Osteoblast (primary cell): ENCODE measurements at regions not wholly inside any gene's neighbourhood (a gene's known extent, or its start where the extent isn't known, plus 50 kb on each side); places are given as distances from the start of the nearest gene placed in this dataset.
"Not testable (repeated sequence)": the region's sequence is repeated elsewhere in the genome, so short reads cannot be mapped to it uniquely, and the experiment has no call there.

Source experiments
- DNase-seq: peaks from one replicate; pipeline ENCODE4 v3.0.0; 2011; ENCODE audit warnings: low spot score, mixed read lengths; ENCODE audit not compliant: insufficient read length; ENCODE audit errors: missing footprints
- H2AFZ ChIP-seq: 2 replicates; pipeline ENCODE4 v1.6.0; 2011; ENCODE audit warnings: mild to moderate bottlenecking, low read length
- H3K27ac ChIP-seq: 2 replicates; pipeline ENCODE4 v1.5.1; 2011; ENCODE audit warnings: mild to moderate bottlenecking, low read depth, low read length, moderate library complexity
- H3K27me3 ChIP-seq: 2 replicates; pipeline ENCODE4 v1.6.0; 2012; ENCODE audit warnings: mild to moderate bottlenecking, control low read depth, inconsistent platforms, low read length, moderate library complexity; ENCODE audit not compliant: insufficient read depth
- H3K36me3 ChIP-seq: 2 replicates; pipeline ENCODE4 v1.5.1; 2011; ENCODE audit warnings: mild to moderate bottlenecking, low read length, control low read depth, moderate library complexity; ENCODE audit not compliant: insufficient read depth
- H3K4me1 ChIP-seq: 2 replicates; pipeline ENCODE4 v1.5.1; 2011; ENCODE audit warnings: mild to moderate bottlenecking, low read length, control low read depth, moderate library complexity; ENCODE audit not compliant: insufficient read depth
- H3K4me2 ChIP-seq: 2 replicates; pipeline ENCODE4 v1.6.0; 2011; ENCODE audit warnings: mild to moderate bottlenecking, low read length; ENCODE audit not compliant: insufficient read depth
- H3K4me3 ChIP-seq: fragments of 200-600 bp; sonication (generic); 3 replicates; pipeline ENCODE4 v1.5.1; 2012; ENCODE audit warnings: mild to moderate bottlenecking, low read length, inconsistent platforms; ENCODE audit not compliant: insufficient read depth
- H3K79me2 ChIP-seq: 2 replicates; pipeline ENCODE4 v1.6.0; 2012; ENCODE audit warnings: mild to moderate bottlenecking, low read length, control low read depth, inconsistent platforms; ENCODE audit not compliant: insufficient read depth
- H3K9me3 ChIP-seq: 2 replicates; pipeline ENCODE4 v1.5.1; 2011; ENCODE audit warnings: low read depth, low read length, control low read depth
- H4K20me1 ChIP-seq: 2 replicates; pipeline ENCODE4 v1.6.0; 2012; ENCODE audit warnings: mild to moderate bottlenecking, low read length, control low read depth; ENCODE audit not compliant: insufficient read depth
- CTCF ChIP-seq: IDR thresholded peaks from 2 replicates; pipeline ENCODE4 v1.5.1; 2011; ENCODE audit warnings: mild to moderate bottlenecking, low read depth, low read length, moderate library complexity; ENCODE audit errors: extremely low read depth

- no peak overlapping the region for H3K4me3 ChIP-seq
- no peak for DNase-seq
- no peaks in the 10 kb centered on the region for H3K27me3 ChIP-seq
- H3K4me1 ChIP-seq: no peaks in the 10 kb centered on the region
- H3K9me3 ChIP-seq: no peaks in the 10 kb centered on the region
- no peaks in the 10 kb centered on the region for H4K20me1 ChIP-seq
- no peak overlapping the region for H2AFZ ChIP-seq
- H3K27ac ChIP-seq: no peak overlapping the region
- TF ChIP-seq CTCF: no peak
- H3K4me2 ChIP-seq: no peak overlapping the region
- H3K79me2 ChIP-seq: no peaks in the 10 kb centered on the region
- no peaks in the 10 kb centered on the region for H3K36me3 ChIP-seq
Observed at GRCh38 chr4:58313444-58313843, 1203.3 kb upstream of the IGFBP7 start.

- no peaks in the 10 kb centered on the region for H3K4me1 ChIP-seq
- no peaks in the 10 kb centered on the region for H3K9me3 ChIP-seq
- no peak for TF ChIP-seq CTCF
- H3K27me3 ChIP-seq: no peaks in the 10 kb centered on the region
- H2AFZ ChIP-seq: no peak overlapping the region
- H3K79me2 ChIP-seq: no peaks in the 10 kb centered on the region
- no peak overlapping the region for H3K4me2 ChIP-seq
- DNase-seq: no peak
- H3K27ac ChIP-seq: no peak overlapping the region
- no peak overlapping the region for H3K4me3 ChIP-seq
- H3K36me3 ChIP-seq: no peaks in the 10 kb centered on the region
- no peaks in the 10 kb centered on the region for H4K20me1 ChIP-seq
Observed at GRCh38 chr4:58303456-58303855, 1193.3 kb upstream of the IGFBP7 start.

GRCh38 chr4:58301376-58301999 lies 1191.3 kb upstream of the IGFBP7 start:
- TF ChIP-seq CTCF: no peak
- H3K27ac ChIP-seq: no peak overlapping the region
- no peaks in the 10 kb centered on the region for H3K27me3 ChIP-seq
- H3K79me2 ChIP-seq: no peaks in the 10 kb centered on the region
- no peak overlapping the region for H3K4me2 ChIP-seq
- no peak overlapping the region for H3K4me3 ChIP-seq
- H3K36me3 ChIP-seq: no peaks in the 10 kb centered on the region
- no peaks in the 10 kb centered on the region for H3K9me3 ChIP-seq
- no peak overlapping the region for H2AFZ ChIP-seq
- no peaks in the 10 kb centered on the region for H4K20me1 ChIP-seq
- no peaks in the 10 kb centered on the region for H3K4me1 ChIP-seq
- DNase-seq: no peak

DNA sequence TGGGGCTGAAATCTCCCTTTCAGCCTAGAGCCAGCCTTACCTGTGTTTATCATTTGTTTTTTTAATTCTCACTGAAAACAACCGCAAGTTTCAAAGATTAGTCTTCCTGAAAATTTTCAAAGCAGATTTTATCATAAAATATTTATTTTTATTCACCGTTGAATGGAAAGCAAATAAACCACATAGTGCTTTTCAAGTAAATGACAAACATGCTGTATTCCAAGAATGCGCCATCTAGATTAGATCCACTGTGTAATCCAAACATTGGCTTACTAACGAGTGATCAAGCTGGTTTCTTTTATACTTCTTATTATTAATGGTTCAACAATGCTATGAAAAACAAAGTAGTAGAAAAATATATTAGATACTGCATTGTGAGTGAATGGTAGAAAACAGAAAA lies 1176.2 kb upstream of the IGFBP7 start:
- no peak for DNase-seq

DNA sequence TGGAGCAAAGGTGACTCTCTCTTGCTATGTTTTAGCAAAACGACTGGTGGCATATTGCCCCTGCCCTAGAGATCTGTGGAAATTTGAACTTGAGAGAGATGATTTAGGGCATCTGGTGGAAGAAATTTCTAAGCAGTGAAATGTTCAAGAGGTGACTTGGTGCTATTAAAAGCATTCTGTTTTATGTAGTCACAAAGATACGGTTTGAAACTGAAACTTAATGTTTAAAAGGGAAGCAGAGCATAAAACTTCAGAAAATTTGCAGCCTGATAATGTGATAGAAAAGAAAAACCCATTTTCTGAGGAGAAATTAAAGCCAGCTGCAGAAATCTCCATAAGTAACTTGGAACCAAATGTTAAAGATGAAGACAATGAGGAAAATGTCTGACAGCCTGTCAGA lies 1170.7 kb upstream of the IGFBP7 start:
- H3K4me2 ChIP-seq, H2AFZ ChIP-seq: not testable (repeated sequence)

More for the DNA sequence above, 1176.2 kb upstream of the IGFBP7 start:
- H2AFZ ChIP-seq: no peak overlapping the region
- H3K9me3 ChIP-seq: peaks cover 2% of the 10 kb centered on the region
- no peak overlapping the region for H3K4me2 ChIP-seq
- H3K27ac ChIP-seq: no peak overlapping the region
- H3K36me3 ChIP-seq: no peaks in the 10 kb centered on the region
- no peak overlapping the region for H3K4me3 ChIP-seq
- H3K79me2 ChIP-seq: no peaks in the 10 kb centered on the region
- no peaks in the 10 kb centered on the region for H3K27me3 ChIP-seq
- H3K4me1 ChIP-seq: no peaks in the 10 kb centered on the region
- H4K20me1 ChIP-seq: no peaks in the 10 kb centered on the region
- TF ChIP-seq CTCF: no peak

More for the DNA sequence above, 1170.7 kb upstream of the IGFBP7 start:
- not testable (repeated sequence) for H3K4me3 ChIP-seq, H3K36me3 ChIP-seq, H3K4me1 ChIP-seq, H3K27ac ChIP-seq, H3K79me2 ChIP-seq, DNase-seq, H3K9me3 ChIP-seq, H3K27me3 ChIP-seq, H4K20me1 ChIP-seq
